ENCODE measurements at regions not wholly inside any gene's neighbourhood (a gene's known extent, or its start where the extent isn't known, plus 50 kb on each side); places are given as distances from the start of the nearest gene placed in this dataset.

DNA sequence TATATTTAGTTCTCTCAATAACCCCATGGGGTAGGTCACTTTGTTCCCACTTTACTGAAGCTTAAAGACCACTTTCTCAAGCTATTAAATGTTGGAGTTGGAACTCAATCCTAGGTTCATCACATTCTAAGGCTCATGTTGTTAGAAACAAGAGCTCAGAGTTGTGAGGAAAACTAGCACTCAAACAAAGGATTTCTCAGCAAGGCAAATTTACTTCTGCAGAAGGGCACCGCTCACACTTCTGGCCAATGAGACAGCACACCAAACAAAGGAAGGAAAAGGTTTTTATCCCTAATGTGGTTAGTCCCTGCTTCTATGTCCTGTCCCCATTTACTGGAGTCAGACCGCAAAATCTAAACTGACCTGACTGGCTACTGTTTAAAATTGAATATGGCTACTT is 214.6 kb upstream of the PHF14 start:
- H3K9me3 ChIP-seq (ENCODE audit: low read depth, low read length, poor library complexity, severe bottlenecking): peaks cover 8% of the 10 kb centered on the region
- no peak for DNase-seq (ENCODE audit: low spot score)
- no TSS peak for BruUV-seq (replicated peaks)
- TF ChIP-seq, protein P1, sequence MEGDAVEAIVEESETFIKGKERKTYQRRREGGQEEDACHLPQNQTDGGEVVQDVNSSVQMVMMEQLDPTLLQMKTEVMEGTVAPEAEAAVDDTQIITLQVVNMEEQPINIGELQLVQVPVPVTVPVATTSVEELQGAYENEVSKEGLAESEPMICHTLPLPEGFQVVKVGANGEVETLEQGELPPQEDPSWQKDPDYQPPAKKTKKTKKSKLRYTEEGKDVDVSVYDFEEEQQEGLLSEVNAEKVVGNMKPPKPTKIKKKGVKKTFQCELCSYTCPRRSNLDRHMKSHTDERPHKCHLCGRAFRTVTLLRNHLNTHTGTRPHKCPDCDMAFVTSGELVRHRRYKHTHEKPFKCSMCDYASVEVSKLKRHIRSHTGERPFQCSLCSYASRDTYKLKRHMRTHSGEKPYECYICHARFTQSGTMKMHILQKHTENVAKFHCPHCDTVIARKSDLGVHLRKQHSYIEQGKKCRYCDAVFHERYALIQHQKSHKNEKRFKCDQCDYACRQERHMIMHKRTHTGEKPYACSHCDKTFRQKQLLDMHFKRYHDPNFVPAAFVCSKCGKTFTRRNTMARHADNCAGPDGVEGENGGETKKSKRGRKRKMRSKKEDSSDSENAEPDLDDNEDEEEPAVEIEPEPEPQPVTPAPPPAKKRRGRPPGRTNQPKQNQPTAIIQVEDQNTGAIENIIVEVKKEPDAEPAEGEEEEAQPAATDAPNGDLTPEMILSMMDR (conservative IDR thresholded peaks at IDR 0.05; ENCODE audit: low read depth, low read length): no peak
- no peak for TF ChIP-seq EZH2 (IDR thresholded peaks at IDR 0.05; ENCODE audit: borderline replicate concordance, low read depth, low read length, poor library complexity, severe bottlenecking)
- CTCF ChIA-PET: no interaction called here
- no peaks in the 10 kb centered on the region for H3K36me3 ChIP-seq (ENCODE audit: insufficient read depth, low read length, poor library complexity, severe bottlenecking)
- intact Hi-C loops (cut with micrococcal nuclease; ENCODE audit: unreplicated experiment): no loop called here
- H3K4me1 ChIP-seq (ENCODE audit: insufficient read depth, low read length, poor library complexity, severe bottlenecking): no peaks in the 10 kb centered on the region
- H3K27ac ChIP-seq (ENCODE audit: low read depth, low read length, poor library complexity, severe bottlenecking): no peak overlapping the region
- no peaks in the 10 kb centered on the region for H3K27me3 ChIP-seq (replicated peaks; ENCODE audit: insufficient read depth, low read depth, low read length, poor library complexity)
- POLR2A ChIA-PET (ENCODE audit: low non-redundant PET): no interaction called here
- no peak overlapping the region for H3K4me3 ChIP-seq (ENCODE audit: low read depth, low read length, poor library complexity, severe bottlenecking)

DNA sequence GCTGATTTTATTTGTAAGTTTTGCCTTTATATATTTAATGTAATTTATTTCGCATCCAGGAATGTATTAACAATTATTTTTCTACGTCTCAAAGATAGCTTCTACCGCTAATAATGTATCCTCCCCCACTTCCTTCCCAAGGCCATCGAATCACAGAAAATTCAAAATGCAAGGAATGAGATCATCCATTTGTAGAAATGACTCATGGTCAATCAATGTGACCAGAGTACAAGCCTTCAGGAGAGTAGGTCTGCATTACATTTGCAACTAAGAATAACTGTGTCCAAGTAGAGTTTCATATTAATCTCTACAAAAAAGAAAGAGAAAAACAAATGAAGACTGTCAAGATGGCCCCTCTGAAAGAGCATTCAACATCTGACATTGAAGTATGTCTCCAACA is 205.9 kb upstream of the PHF14 start:
- TF ChIP-seq, protein P1 (conservative IDR thresholded peaks at IDR 0.05; ENCODE audit: low read depth, low read length): no peak
- no peak for TF ChIP-seq EZH2 (IDR thresholded peaks at IDR 0.05; ENCODE audit: borderline replicate concordance, low read depth, low read length, poor library complexity, severe bottlenecking)
- ChIA-PET CTCF (no interaction called here), POLR2A (ENCODE audit: low non-redundant PET) (no interaction called here)
- H3K4me1 ChIP-seq (ENCODE audit: insufficient read depth, low read length, poor library complexity, severe bottlenecking): no peaks in the 10 kb centered on the region
- no peaks in the 10 kb centered on the region for H3K36me3 ChIP-seq (ENCODE audit: insufficient read depth, low read length, poor library complexity, severe bottlenecking)
- no peaks in the 10 kb centered on the region for H3K27me3 ChIP-seq (replicated peaks; ENCODE audit: insufficient read depth, low read depth, low read length, poor library complexity)
- no peak overlapping the region for H3K27ac ChIP-seq (ENCODE audit: low read depth, low read length, poor library complexity, severe bottlenecking)
- no peak overlapping the region for H3K4me3 ChIP-seq (ENCODE audit: low read depth, low read length, poor library complexity, severe bottlenecking)
- no peak for DNase-seq (ENCODE audit: low spot score)
- no peaks in the 10 kb centered on the region for H3K9me3 ChIP-seq (ENCODE audit: low read depth, low read length, poor library complexity, severe bottlenecking)
- BruUV-seq (replicated peaks): no TSS peak
- intact Hi-C loops (cut with micrococcal nuclease; ENCODE audit: unreplicated experiment): no loop called here

GRCh38 chr7:10770176-10770575 is 203.5 kb upstream of the PHF14 start:
- no peak for DNase-seq (ENCODE audit: low spot score)
- TF ChIP-seq, protein P1 (conservative IDR thresholded peaks at IDR 0.05; ENCODE audit: low read depth, low read length): no peak
- no peak for TF ChIP-seq EZH2 (IDR thresholded peaks at IDR 0.05; ENCODE audit: borderline replicate concordance, low read depth, low read length, poor library complexity, severe bottlenecking)
- H3K27me3 ChIP-seq (replicated peaks; ENCODE audit: insufficient read depth, low read depth, low read length, poor library complexity): no peaks in the 10 kb centered on the region
- H3K9me3 ChIP-seq (ENCODE audit: low read depth, low read length, poor library complexity, severe bottlenecking): no peaks in the 10 kb centered on the region
- ChIA-PET CTCF (no interaction called here), POLR2A (ENCODE audit: low non-redundant PET) (no interaction called here)
- intact Hi-C loops (cut with micrococcal nuclease; ENCODE audit: unreplicated experiment): no loop called here
- H3K36me3 ChIP-seq (ENCODE audit: insufficient read depth, low read length, poor library complexity, severe bottlenecking): no peaks in the 10 kb centered on the region
- no TSS peak for BruUV-seq (replicated peaks)
- H3K4me1 ChIP-seq (ENCODE audit: insufficient read depth, low read length, poor library complexity, severe bottlenecking): no peaks in the 10 kb centered on the region
- H3K4me3 ChIP-seq (ENCODE audit: low read depth, low read length, poor library complexity, severe bottlenecking): no peak overlapping the region
- no peak overlapping the region for H3K27ac ChIP-seq (ENCODE audit: low read depth, low read length, poor library complexity, severe bottlenecking)
